ENCODE measurements at regions not wholly inside any gene's neighbourhood (a gene's known extent, or its start where the extent isn't known, plus 50 kb on each side); places are given as distances from the start of the nearest gene placed in this dataset.
"Not testable (repeated sequence)": the region's sequence is repeated elsewhere in the genome, so short reads cannot be mapped to it uniquely, and the experiment has no call there.

GRCh38 chr10:20489961-20490360 lies 407.1 kb downstream of the NEBL start:
- DNase-seq = peak; percentile 11

- DNase-seq = no peak
Observed at GRCh38 chr10:20486791-20487190, 410.3 kb downstream of the NEBL start.

- no peak for DNase-seq
Observed at GRCh38 chr10:20485554-20485953, 411.6 kb downstream of the NEBL start.

GRCh38 chr10:20481054-20481453 lies 416.1 kb downstream of the NEBL start:
- DNase-seq = no peak

- DNase-seq = not testable (repeated sequence)
Observed at GRCh38 chr10:20480575-20480974, 416.5 kb downstream of the NEBL start.

GRCh38 chr10:20474064-20474463 lies 423.0 kb downstream of the NEBL start:
- DNase-seq = no peak

- DNase-seq = no peak
Observed at GRCh38 chr10:20473023-20473760, 423.9 kb downstream of the NEBL start.

- DNase-seq = peak; percentile 77
Observed at GRCh38 chr10:20466731-20467130, 430.4 kb downstream of the NEBL start.

GRCh38 chr10:20457649-20458048 lies 439.5 kb downstream of the NEBL start:
- no peak for DNase-seq

- DNase-seq = no peak
Observed at GRCh38 chr10:20455774-20456173, 441.3 kb downstream of the NEBL start.

- DNase-seq = no peak
Observed at GRCh38 chr10:20454331-20454730, 442.8 kb downstream of the NEBL start.

GRCh38 chr10:20446561-20447193 lies 450.4 kb downstream of the NEBL start:
- no peak for DNase-seq

GRCh38 chr10:20443094-20443493 lies 454.0 kb downstream of the NEBL start:
- no peak for DNase-seq

- no peak for DNase-seq
Observed at GRCh38 chr10:20429742-20430141, 467.4 kb downstream of the NEBL start.

GRCh38 chr10:20427821-20428220 lies 469.3 kb downstream of the NEBL start:
- DNase-seq = no peak

GRCh38 chr10:20418286-20418685 lies 478.8 kb downstream of the NEBL start:
- no peak for DNase-seq

GRCh38 chr10:20417791-20418190 lies 479.3 kb downstream of the NEBL start:
- no peak for DNase-seq

- DNase-seq = no peak
Observed at GRCh38 chr10:20415684-20416083, 481.4 kb downstream of the NEBL start.

- DNase-seq = no peak
Observed at GRCh38 chr10:20407357-20407756, 489.8 kb downstream of the NEBL start.

- DNase-seq = no peak
Observed at GRCh38 chr10:20406281-20407104, 490.6 kb downstream of the NEBL start.

- DNase-seq = no peak
Observed at GRCh38 chr10:20405761-20406160, 491.4 kb downstream of the NEBL start.

- DNase-seq = no peak
Observed at GRCh38 chr10:20405050-20405449, 492.1 kb downstream of the NEBL start.

GRCh38 chr10:20399772-20400171 lies 497.3 kb downstream of the NEBL start:
- DNase-seq = no peak

GRCh38 chr10:20396701-20397100 lies 500.4 kb downstream of the NEBL start:
- DNase-seq = no peak
